Gastroesophageal sphincter (tissue), 4 donors: ENCODE measurements at regions not wholly inside any gene's neighbourhood (a gene's known extent, or its start where the extent isn't known, plus 50 kb on each side); places are given as distances from the start of the nearest gene placed in this dataset.

Experiments
- ATAC-seq: fragments of 150-250 bp; one replicate; pipeline ENCODE4 v1.9.1; 2016; ENCODE audit warnings: mild to moderate bottlenecking, moderate library complexity
- H3K27ac ChIP-seq, 4 donors: fragments of 200-600 bp; sonication (generic) in 3 of 4; 1 replicate in 3 of 4; 2 replicates in 1 of 4; pipeline ENCODE4 v1.5.1; 2016 to 2019
- H3K27me3 ChIP-seq: fragments of 200-600 bp; sonication (generic); one replicate; pipeline ENCODE4 v1.5.1; 2019
- H3K36me3 ChIP-seq, 2 donors: fragments of 200-600 bp; sonication (generic); one replicate each; pipeline ENCODE4 v1.5.1; 2019; ENCODE audit warnings: control low read depth in 1 of 2
- H3K4me1 ChIP-seq, 3 donors: fragments of 200-600 bp; sonication (generic); 1 replicate in 2 of 3; 2 replicates in 1 of 3; pipeline ENCODE4 v1.5.1; 2016 to 2019; ENCODE audit warnings: control low read depth in 2 of 3
- H3K4me3 ChIP-seq, 2 donors: fragments of 200-600 bp; sonication (generic); one replicate each; pipeline ENCODE4 v1.5.1; 2019; ENCODE audit warnings: mild to moderate bottlenecking in 1 of 2, moderate library complexity in 1 of 2
- H3K9me3 ChIP-seq, 3 donors: fragments of 200-600 bp; sonication (generic); one replicate each; pipeline ENCODE4 v1.5.1; 2017 to 2019; ENCODE audit warnings: control low read depth in 2 of 3
- CTCF ChIP-seq, 4 experiments: fragments of 200-600 bp in 2 of 4; fragments of 450-650 bp in 2 of 4; sonication (generic) in 1 of 4; IDR thresholded peaks; one replicate each; pipeline ENCODE4 v1.5.1; 2017 to 2019; ENCODE audit warnings: antibody characterized with exemption in 4 of 4, mild to moderate bottlenecking in 2 of 4, moderate library complexity in 2 of 4
- EP300 ChIP-seq: sonication (generic); formaldehyde crosslinking; IDR thresholded peaks from one replicate; pipeline ENCODE4 v1.6.1; 2017; ENCODE audit warnings: antibody characterized with exemption, mild to moderate bottlenecking
- POLR2A ChIP-seq, 2 donors: fragments of 450-650 bp; IDR thresholded peaks; one replicate each; pipeline ENCODE4 v1.6.1; 2017; ENCODE audit warnings: antibody characterized with exemption in 2 of 2, mild to moderate bottlenecking in 2 of 2, moderate library complexity in 1 of 2
- POLR2AphosphoS5 ChIP-seq: sonication (generic); formaldehyde crosslinking; IDR thresholded peaks from one replicate; pipeline ENCODE4 v1.6.1; 2017; ENCODE audit warnings: antibody characterized with exemption
- WGBS, 2 donors: methylation state at CpG; one replicate each; pipeline ENCODE4 v1.1.5; 2018; ENCODE audit warnings: low coverage in 1 of 2; 5-methylcytosine and 5-hydroxymethylcytosine counted together

GRCh38 chr2:240275386-240275785, 134.9 kb upstream of the OTOS start:
- Histone ChIP-seq H3K27ac (no peak overlapping the region), H3K4me1 (no peaks in the 10 kb centered on the region), H3K27me3 (peaks cover 26% of the 10 kb centered on the region), H3K36me3 (no peaks in the 10 kb centered on the region), H3K4me3 (no peak overlapping the region), H3K9me3 (peaks cover 0 to 11% (median 0%) of the 10 kb centered on the region in 3 donors)
- TF ChIP-seq EP300 (no peak), POLR2A (IDR thresholded peaks at IDR 0.05) (no peak), POLR2AphosphoS5 (no peak), CTCF (IDR thresholded peaks at IDR 0.05) (no peak)
- no peak for ATAC-seq
- WGBS, 2 donors: 42 to 65% methylated on average over 2 of the region's 2 CpGs

GRCh38 chr2:240277073-240277806, 136.8 kb upstream of the OTOS start:
- no peaks in the 10 kb centered on the region for H3K36me3 ChIP-seq
- no peak overlapping the region for H3K4me3 ChIP-seq
- WGBS, 2 donors: 63 to 89% methylated on average over 3 to 5 of the region's 8 CpGs
- ATAC-seq: no peak
- peaks cover 0 to 2% (median 0%) of the 10 kb centered on the region in 3 donors for H3K9me3 ChIP-seq
- peaks cover 26% of the 10 kb centered on the region for H3K27me3 ChIP-seq
- no peaks in the 10 kb centered on the region for H3K4me1 ChIP-seq
- TF ChIP-seq CTCF (IDR thresholded peaks at IDR 0.05) (no peak), POLR2A (IDR thresholded peaks at IDR 0.05) (no peak), EP300 (no peak), POLR2AphosphoS5 (no peak)
- no peak overlapping the region for H3K27ac ChIP-seq

GRCh38 chr2:240277807-240278522, 137.5 kb upstream of the OTOS start:
- TF ChIP-seq POLR2A (IDR thresholded peaks at IDR 0.05) (no peak), EP300 (no peak), CTCF (IDR thresholded peaks at IDR 0.05) (no peak), POLR2AphosphoS5 (no peak)

GRCh38 chr2:240278661-240279060, 138.2 kb upstream of the OTOS start:
- TF ChIP-seq POLR2A (IDR thresholded peaks at IDR 0.05): no peak
- no peak for TF ChIP-seq EP300
- TF ChIP-seq POLR2AphosphoS5: no peak
- TF ChIP-seq CTCF (IDR thresholded peaks at IDR 0.05): no peak
- Histone ChIP-seq H3K27ac (no peak overlapping the region), H3K36me3 (no peaks in the 10 kb centered on the region), H3K4me3 (no peak overlapping the region), H3K27me3 (peaks cover 22% of the 10 kb centered on the region), H3K9me3 (no peaks in the 10 kb centered on the region), H3K4me1 (no peaks in the 10 kb centered on the region)
- ATAC-seq: no peak

More at GRCh38 chr2:240277807-240278522, 137.5 kb upstream of the OTOS start:
- Histone ChIP-seq H3K27me3 (peaks cover 26% of the 10 kb centered on the region), H3K27ac (no peak overlapping the region), H3K9me3 (no peaks in the 10 kb centered on the region), H3K36me3 (no peaks in the 10 kb centered on the region), H3K4me3 (no peak overlapping the region), H3K4me1 (no peaks in the 10 kb centered on the region)
- no peak for ATAC-seq
- WGBS, 2 donors: 100% methylated on average over 1 of the region's 3 CpGs; no CpG with 5 or more reads in 1 of the 2 donors

GRCh38 chr2:240280621-240281020, 140.2 kb upstream of the OTOS start:
- Histone ChIP-seq H3K4me3 (no peak overlapping the region), H3K27ac (no peak overlapping the region), H3K27me3 (peaks cover 9% of the 10 kb centered on the region), H3K36me3 (no peaks in the 10 kb centered on the region), H3K4me1 (no peaks in the 10 kb centered on the region), H3K9me3 (no peaks in the 10 kb centered on the region)
- TF ChIP-seq CTCF (IDR thresholded peaks at IDR 0.05): no peak
- no peak for TF ChIP-seq POLR2A (IDR thresholded peaks at IDR 0.05)
- 13 to 26% methylated on average over 2 of the region's 2 CpGs for WGBS, 2 donors
- no peak for ATAC-seq
